ENCODE measurements at regions not wholly inside any gene's neighbourhood (a gene's known extent, or its start where the extent isn't known, plus 50 kb on each side); places are given as distances from the start of the nearest gene placed in this dataset.

- H4K20me1 ChIP-seq (replicated peaks; ENCODE audit: control insufficient read depth, insufficient read depth, low read length): no peaks in the 10 kb centered on the region
- H3K9ac ChIP-seq (ENCODE audit: insufficient read depth in 1 of 2, low read depth in 2 of 2, low read length in 2 of 2): no peak overlapping the region
- CTCF ChIA-PET (ENCODE audit: low intra/inter-chr PET ratio): no interaction called here
- in situ Hi-C loops (cut with MboI) (no loop called here), intact Hi-C loops (cut with micrococcal nuclease) (no loop called here)
- no peak overlapping the region for H3K4me2 ChIP-seq (ENCODE audit: insufficient read depth, low read length)
- no peak for DNase-seq (ENCODE audit: extremely low read depth in 1 of 4, low spot score in 3 of 4)
- H3K36me3 ChIP-seq (ENCODE audit: control insufficient read depth, insufficient read depth, low read length): no peaks in the 10 kb centered on the region
- 0% methylated on average over 2 of the region's 2 CpGs for WGBS (ENCODE audit: insufficient coverage, low coverage, missing lambda C conversion rate)
- POLR2A ChIA-PET: no interaction called here
- no peak for FAIRE-seq
- no peaks in the 10 kb centered on the region for H3K9me1 ChIP-seq (ENCODE audit: control insufficient read depth, insufficient read depth, low read length)
- no peak for TF ChIP-seq ATF7 (IDR thresholded peaks at IDR 0.05)
- no peak for TF ChIP-seq ZNF311 (CRISPR knock-in tag; IDR thresholded peaks at IDR 0.05)
- TF ChIP-seq U2AF2 (optimal IDR thresholded peaks at IDR 0.05; ENCODE audit: low read depth, low read length): no peak
- no peak for ATAC-seq
- no peaks in the 10 kb centered on the region for H3K27me3 ChIP-seq (ENCODE audit: control insufficient read depth in 2 of 2, insufficient read depth in 2 of 2, low read length in 2 of 2)
- no peaks in the 10 kb centered on the region for H3K79me2 ChIP-seq (ENCODE audit: control insufficient read depth, insufficient read depth, low read length)
- no peaks in the 10 kb centered on the region for H3K4me1 ChIP-seq (replicated peaks in 1 of 2; ENCODE audit: control insufficient read depth in 2 of 2, insufficient read depth in 2 of 2, low read length in 2 of 2)
- no peak overlapping the region for H2AFZ ChIP-seq (ENCODE audit: low read depth, low read length)
- H3K4me3 ChIP-seq: no peak overlapping the region
- BruUV-seq (replicated peaks): no TSS peak
- no peak overlapping the region for H3K27ac ChIP-seq (ENCODE audit: extremely low read depth, low read depth, low read length)
- no peaks in the 10 kb centered on the region for H3K9me3 ChIP-seq (replicated peaks; ENCODE audit: control insufficient read depth, insufficient read depth, low read depth, low read length)
Measured at GRCh38 chr9:105044518-105044917, 116.6 kb upstream of the ABCA1 start.

GRCh38 chr9:105046907-105047741 is 119.2 kb upstream of the ABCA1 start:
- H3K9me3 ChIP-seq (replicated peaks; ENCODE audit: control insufficient read depth, insufficient read depth, low read depth, low read length): no peaks in the 10 kb centered on the region
- CTCF ChIA-PET (ENCODE audit: low intra/inter-chr PET ratio): no interaction called here
- no peaks in the 10 kb centered on the region for H4K20me1 ChIP-seq (replicated peaks; ENCODE audit: control insufficient read depth, insufficient read depth, low read length)
- no peaks in the 10 kb centered on the region for H3K36me3 ChIP-seq (ENCODE audit: control insufficient read depth, insufficient read depth, low read length)
- H3K4me1 ChIP-seq (replicated peaks in 1 of 2; ENCODE audit: control insufficient read depth in 2 of 2, insufficient read depth in 2 of 2, low read length in 2 of 2): no peaks in the 10 kb centered on the region
- no peaks in the 10 kb centered on the region for H3K79me2 ChIP-seq (ENCODE audit: control insufficient read depth, insufficient read depth, low read length)
- ATAC-seq (no peak), FAIRE-seq (no peak), DNase-seq (ENCODE audit: extremely low read depth in 1 of 4, low spot score in 3 of 4) (no peak)
- TF ChIP-seq RNF219 (CRISPR knock-in tag; IDR thresholded peaks at IDR 0.05) (no peak), JUN (IDR thresholded peaks at IDR 0.05; ENCODE audit: borderline replicate concordance, low read depth, low read length) (no peak), JUN (CRISPR knock-in tag; IDR thresholded peaks at IDR 0.05; ENCODE audit: borderline replicate concordance) (no peak), RBM39 (optimal IDR thresholded peaks at IDR 0.05; ENCODE audit: low read depth, low read length) (no peak), HSF4 (CRISPR knock-in tag; IDR thresholded peaks at IDR 0.05; ENCODE audit: borderline replicate concordance) (no peak), SNIP1 (IDR thresholded peaks at IDR 0.05; ENCODE audit: low read depth) (no peak), FOXP4 (CRISPR knock-in tag; IDR thresholded peaks at IDR 0.05; ENCODE audit: borderline replicate concordance) (no peak), CREBBP (IDR thresholded peaks at IDR 0.05; ENCODE audit: low read depth, low read length) (no peak), NR3C1 (CRISPR knock-in tag; IDR thresholded peaks at IDR 0.05) (no peak)
- no peak overlapping the region for H3K9ac ChIP-seq (ENCODE audit: insufficient read depth in 1 of 2, low read depth in 2 of 2, low read length in 2 of 2)
- intact Hi-C loops (cut with micrococcal nuclease) (no loop called here), in situ Hi-C loops (cut with MboI) (no loop called here)
- no TSS peak for BruUV-seq (replicated peaks)
- POLR2A ChIA-PET: no interaction called here
- H2AFZ ChIP-seq (ENCODE audit: low read depth, low read length): no peak overlapping the region
- no peak overlapping the region for H3K4me2 ChIP-seq (ENCODE audit: insufficient read depth, low read length)
- 0% methylated on average over 2 of the region's 2 CpGs for WGBS (ENCODE audit: insufficient coverage, low coverage, missing lambda C conversion rate)
- no peaks in the 10 kb centered on the region; a peak in 2 of 5 replicates for H3K27me3 ChIP-seq (ENCODE audit: control insufficient read depth in 2 of 2, insufficient read depth in 2 of 2, low read length in 2 of 2)
- no peaks in the 10 kb centered on the region for H3K9me1 ChIP-seq (ENCODE audit: control insufficient read depth, insufficient read depth, low read length)
- no peak overlapping the region for H3K4me3 ChIP-seq
- H3K27ac ChIP-seq (ENCODE audit: extremely low read depth, low read depth, low read length): no peak overlapping the region

Data from K562 (cell line).